GM12878 (cell line): ENCODE measurements at regions not wholly inside any gene's neighbourhood (a gene's known extent, or its start where the extent isn't known, plus 50 kb on each side); places are given as distances from the start of the nearest gene placed in this dataset.

Source experiments
- CTCF ChIP-seq, 3 experiments: IDR thresholded peaks in 2 of 3; conservative IDR thresholded peaks in 1 of 3; 2 replicates each; pipeline ENCODE4 v1.5.1; 2011; ENCODE audit warnings: low read depth in 3 of 3, low read length in 3 of 3, mild to moderate bottlenecking in 3 of 3, control low read depth in 2 of 3, moderate library complexity in 2 of 3, inconsistent platforms in 1 of 3, mixed read lengths in 1 of 3; ENCODE audit not compliant: control insufficient read depth in 2 of 3, insufficient read depth in 1 of 3; ENCODE audit errors: extremely low read depth in 1 of 3
- GATAD2B ChIP-seq: fragments of 450-650 bp; conservative IDR thresholded peaks from 2 replicates; pipeline ENCODE4 v1.6.1; 2017; ENCODE audit warnings: low read depth, mild to moderate bottlenecking, moderate library complexity
- IRF3 ChIP-seq: fragments of 450-650 bp; IDR thresholded peaks from 2 replicates; pipeline ENCODE4 v1.6.1; 2014; ENCODE audit warnings: mild to moderate bottlenecking
- JUNB ChIP-seq: IDR thresholded peaks from 2 replicates; pipeline ENCODE4 v1.6.1; 2016; ENCODE audit warnings: antibody characterized with exemption, mild to moderate bottlenecking
- POLR2A ChIP-seq: IDR thresholded peaks from 2 replicates; pipeline ENCODE4 v1.6.1; 2011; ENCODE audit warnings: low read depth, mild to moderate bottlenecking, low read length
- POLR2AphosphoS5 ChIP-seq: IDR thresholded peaks from 2 replicates; pipeline ENCODE4 v1.6.1; 2011; ENCODE audit warnings: mild to moderate bottlenecking, low read length, inconsistent platforms
- RBBP5 ChIP-seq: fragments of 200-600 bp; sonication (generic); conservative IDR thresholded peaks from 2 replicates; pipeline ENCODE4 v1.6.1; 2016
- REST ChIP-seq: IDR thresholded peaks from 2 replicates; pipeline ENCODE4 v1.6.1; 2012; ENCODE audit warnings: mild to moderate bottlenecking, low read depth, low read length
- SP1 ChIP-seq: IDR thresholded peaks from one replicate; pipeline ENCODE4 v1.6.1; 2011; ENCODE audit warnings: low read depth, low read length
- SRF ChIP-seq, 2 experiments: IDR thresholded peaks; 2 replicates each; pipeline ENCODE4 v1.6.1; 2011; ENCODE audit warnings: low read depth in 2 of 2, low read length in 2 of 2, mild to moderate bottlenecking in 1 of 2, moderate library complexity in 1 of 2
- ZBTB33 ChIP-seq: fragments of 450-650 bp; IDR thresholded peaks from 2 replicates; pipeline ENCODE4 v1.6.1; 2017; ENCODE audit warnings: mild to moderate bottlenecking
- ZNF24 ChIP-seq: fragments of 450-650 bp; IDR thresholded peaks from 2 replicates; pipeline ENCODE4 v1.6.1; 2017; ENCODE audit warnings: antibody characterized with exemption, mild to moderate bottlenecking
- ZNF592 ChIP-seq: fragments of 450-650 bp; IDR thresholded peaks from 2 replicates; pipeline ENCODE4 v1.6.1; 2017; ENCODE audit warnings: mild to moderate bottlenecking, moderate library complexity

GRCh38 chr7:131882321-131882720 lies 325.9 kb upstream of the PODXL start:
- TF ChIP-seq IRF3 (no peak), CTCF (IDR thresholded peaks at IDR 0.05 in 2 of 3, conservative IDR thresholded peaks at IDR 0.05 in 1 of 3; ENCODE audit: control insufficient read depth in 2 of 3, extremely low read depth in 1 of 3, insufficient read depth in 1 of 3, low read depth in 3 of 3, low read length in 3 of 3) (no peak), JUNB (no peak), POLR2A (no peak), RBBP5 (no peak), SP1 (no peak), SRF (IDR thresholded peaks at IDR 0.05; ENCODE audit: low read depth in 2 of 2, low read length in 2 of 2) (no peak), REST (no peak), GATAD2B (no peak), POLR2AphosphoS5 (no peak), ZNF592 (no peak), ZNF24 (no peak), ZBTB33 (no peak)
